ENCODE measurements at regions not wholly inside any gene's neighbourhood (a gene's known extent, or its start where the extent isn't known, plus 50 kb on each side); places are given as distances from the start of the nearest gene placed in this dataset.

- TF ChIP-seq CBX3 (IDR thresholded peaks at IDR 0.05; ENCODE audit: low read depth) (no peak), ELF1 (IDR thresholded peaks at IDR 0.05; ENCODE audit: borderline replicate concordance, low read depth) (no peak), ZNF274 (IDR thresholded peaks at IDR 0.05; ENCODE audit: low read depth, low read length) (no peak), POLR2AphosphoS5 (IDR thresholded peaks at IDR 0.05; ENCODE audit: low read depth, low read length) (no peak), YY1 (IDR thresholded peaks at IDR 0.05; ENCODE audit: extremely low read depth, insufficient replicate concordance, low read depth, low read length) (no peak), SIN3A (IDR thresholded peaks at IDR 0.05; ENCODE audit: low read depth) (no peak), CTCF (IDR thresholded peaks at IDR 0.05 in 2 of 3, conservative IDR thresholded peaks at IDR 0.05 in 1 of 3; ENCODE audit: borderline replicate concordance in 1 of 3, insufficient read depth in 1 of 3, low read depth in 2 of 3, low read length in 2 of 3) (no peak), SP1 (IDR thresholded peaks at IDR 0.05; ENCODE audit: low read depth) (no peak)
Observed at GRCh38 chr1:196075621-196076020, 532.6 kb downstream of the KCNT2 start (continued).

DNA sequence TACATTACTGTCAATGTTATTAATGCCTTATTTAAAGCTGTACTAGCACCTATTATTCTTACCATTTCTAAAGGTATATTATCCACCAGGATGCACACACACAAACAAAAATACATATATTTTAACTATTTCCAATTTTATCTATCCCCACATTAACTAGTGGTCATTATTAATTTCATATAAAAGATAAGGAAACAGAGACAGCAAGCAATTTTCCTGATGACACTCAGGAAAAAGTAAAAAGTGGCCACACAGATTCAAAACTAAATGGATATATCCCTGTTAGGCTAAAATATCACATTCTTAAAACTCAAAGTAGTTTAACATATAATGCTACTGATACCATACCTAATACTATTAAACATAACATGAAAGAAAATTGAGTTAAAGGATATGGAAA lies 534.1 kb downstream of the KCNT2 start:
- Histone ChIP-seq H3K9me3 (ENCODE audit: control insufficient read depth in 1 of 2, insufficient read depth in 1 of 2, low read depth in 1 of 2, low read length in 2 of 2) (no peaks in the 10 kb centered on the region), H3K9ac (ENCODE audit: low read length) (no peak overlapping the region), H2AFZ (ENCODE audit: low read depth, low read length, poor library complexity, severe bottlenecking) (no peak overlapping the region), H3K27me3 (ENCODE audit: insufficient read depth, low read length) (no peaks in the 10 kb centered on the region), H3K9me2 (ENCODE audit: insufficient read depth) (no peaks in the 10 kb centered on the region), H3K79me2 (ENCODE audit: insufficient read depth, low read length) (no peaks in the 10 kb centered on the region), H3K27ac (ENCODE audit: low read depth, low read length) (no peak overlapping the region), H3K4me1 (ENCODE audit: control insufficient read depth in 1 of 2, insufficient read depth in 2 of 2, low read length in 2 of 2) (peaks cover 0 to 7% of the 10 kb centered on the region in 2 experiments; a peak in 2 of 4 replicates), H4K20me1 (ENCODE audit: insufficient read depth) (no peaks in the 10 kb centered on the region), H3K4me3 (replicated peaks in 1 of 2; ENCODE audit: low read depth in 1 of 2, low read length in 2 of 2) (no peak overlapping the region), H3K4me2 (ENCODE audit: low read length) (no peak overlapping the region), H3K36me3 (ENCODE audit: control insufficient read depth in 1 of 2, insufficient read depth in 2 of 2, low read length in 2 of 2) (no peaks in the 10 kb centered on the region)
- intact Hi-C loops (cut with micrococcal nuclease), result no loop called here
- ChIA-PET POLR2A (no interaction called here), CTCF (no interaction called here), RAD21 (ENCODE audit: low non-redundant PET in 1 of 2, low total read pairs in 2 of 2, uncharacterized antibody in 2 of 2, unreplicated experiment in 2 of 2) (no interaction called here)
- TF ChIP-seq CBX3 (IDR thresholded peaks at IDR 0.05; ENCODE audit: low read depth) (no peak), CEBPB (IDR thresholded peaks at IDR 0.05; ENCODE audit: low read depth) (no peak)
- no peak for ATAC-seq
- no TSS peak for BruUV-seq (replicated peaks)
- DNase-seq (ENCODE audit: low read depth, low spot score), result no peak

All from HCT116 (cell line).